H9 (cell line): ENCODE measurements at regions not wholly inside any gene's neighbourhood (a gene's known extent, or its start where the extent isn't known, plus 50 kb on each side); places are given as distances from the start of the nearest gene placed in this dataset.

Experiments
- DNase-seq: peaks from one replicate; pipeline ENCODE4 v3.0.0-alpha.2; 2017
- H2AFZ ChIP-seq: one replicate; pipeline ENCODE4 v1.6.1; 2013; ENCODE audit warnings: mild to moderate bottlenecking, low read length, control low read depth, moderate library complexity
- H2AK5ac ChIP-seq: 2 replicates; pipeline ENCODE4 v1.6.1; 2013; ENCODE audit warnings: low read length, control low read depth, mixed read lengths; ENCODE audit not compliant: insufficient read length
- H2BK120ac ChIP-seq: one replicate; pipeline ENCODE4 v1.6.1; 2013; ENCODE audit warnings: low read depth, mild to moderate bottlenecking, low read length, control low read depth, inconsistent platforms; ENCODE audit not compliant: poor library complexity, severe bottlenecking
- H2BK12ac ChIP-seq: 2 replicates; pipeline ENCODE4 v1.6.1; 2013; ENCODE audit warnings: low read length, control low read depth, mixed read lengths, low read depth; ENCODE audit not compliant: insufficient read length
- H2BK15ac ChIP-seq: 2 replicates; pipeline ENCODE4 v1.6.1; 2013; ENCODE audit warnings: low read depth, low read length, control low read depth
- H2BK20ac ChIP-seq: one replicate; pipeline ENCODE4 v1.6.1; 2013; ENCODE audit warnings: low read depth, mild to moderate bottlenecking, low read length, control low read depth, inconsistent platforms; ENCODE audit not compliant: poor library complexity, severe bottlenecking
- H2BK5ac ChIP-seq: 2 replicates; pipeline ENCODE4 v1.6.1; 2013; ENCODE audit warnings: low read length, control low read depth, mixed read lengths; ENCODE audit not compliant: insufficient read length
- H3K14ac ChIP-seq: 2 replicates; pipeline ENCODE4 v1.6.1; 2013; ENCODE audit warnings: low read length, control low read depth; ENCODE audit not compliant: insufficient read depth
- H3K18ac ChIP-seq: 2 replicates; pipeline ENCODE4 v1.6.1; 2013; ENCODE audit warnings: low read depth, mild to moderate bottlenecking, mixed read lengths, low read length, control low read depth; ENCODE audit not compliant: insufficient read length
- H3K23ac ChIP-seq: 2 replicates; pipeline ENCODE4 v1.6.1; 2013; ENCODE audit warnings: low read length, control low read depth, mixed read lengths, low read depth; ENCODE audit not compliant: insufficient read length
- H3K23me2 ChIP-seq: 2 replicates; pipeline ENCODE4 v1.6.1; 2013; ENCODE audit warnings: low read depth, mild to moderate bottlenecking, mixed read lengths, low read length, control low read depth; ENCODE audit not compliant: insufficient read length, poor library complexity, severe bottlenecking
- H3K27ac ChIP-seq: 2 replicates; pipeline ENCODE4 v1.5.1; 2013; ENCODE audit warnings: low read length, control low read depth, mixed read lengths, low read depth; ENCODE audit not compliant: insufficient read length
- H3K27me3 ChIP-seq: 2 replicates; pipeline ENCODE4 v1.6.1; 2013; ENCODE audit warnings: low read length, control low read depth, inconsistent platforms; ENCODE audit not compliant: insufficient read depth
- H3K4ac ChIP-seq: 2 replicates; pipeline ENCODE4 v1.6.1; 2013; ENCODE audit warnings: low read depth, mild to moderate bottlenecking, control low read depth, inconsistent platforms, low read length, moderate library complexity
- H3K4me1 ChIP-seq: 2 replicates; pipeline ENCODE4 v1.6.1; 2013; ENCODE audit warnings: low read length, control low read depth, inconsistent platforms; ENCODE audit not compliant: insufficient read depth
- H3K4me2 ChIP-seq: 2 replicates; pipeline ENCODE4 v1.6.1; 2013; ENCODE audit warnings: low read length, control low read depth, mixed read lengths; ENCODE audit not compliant: insufficient read length, insufficient read depth
- H3K56ac ChIP-seq: 2 replicates; pipeline ENCODE4 v1.6.1; 2013; ENCODE audit warnings: low read depth, mild to moderate bottlenecking, mixed read lengths, low read length, control low read depth; ENCODE audit not compliant: insufficient read length
- H3K79me1 ChIP-seq: 2 replicates; pipeline ENCODE4 v1.6.1; 2013; ENCODE audit warnings: low read depth, mild to moderate bottlenecking, moderate library complexity, low read length, control low read depth, inconsistent platforms; ENCODE audit not compliant: insufficient read depth, poor library complexity, severe bottlenecking
- H3K79me2 ChIP-seq: 2 replicates; pipeline ENCODE4 v1.6.1; 2013; ENCODE audit warnings: low read length, control low read depth, inconsistent platforms; ENCODE audit not compliant: insufficient read depth
- H3K9ac ChIP-seq: 2 replicates; pipeline ENCODE4 v1.6.1; 2013; ENCODE audit warnings: low read length, control low read depth, mixed read lengths; ENCODE audit not compliant: insufficient read length; ENCODE audit errors: extremely low read depth
- H3K9me3 ChIP-seq: one replicate; pipeline ENCODE4 v1.6.1; 2013; ENCODE audit warnings: low read depth, low read length, inconsistent platforms; ENCODE audit not compliant: control insufficient read depth
- H3T11ph ChIP-seq: one replicate; pipeline ENCODE4 v1.6.1; 2013; ENCODE audit warnings: mild to moderate bottlenecking, low read length, control low read depth, inconsistent platforms
- H4K20me1 ChIP-seq: one replicate; pipeline ENCODE4 v1.6.1; 2013; ENCODE audit not compliant: control insufficient read depth, insufficient read length, insufficient read depth
- H4K5ac ChIP-seq: 2 replicates; pipeline ENCODE4 v1.6.1; 2013; ENCODE audit warnings: low read depth, mild to moderate bottlenecking, mixed read lengths, low read length, control low read depth; ENCODE audit not compliant: insufficient read length
- H4K8ac ChIP-seq: replicated peaks from 2 replicates; pipeline ENCODE4 v1.6.1; 2013; ENCODE audit warnings: low read length, control low read depth, mixed read lengths, low read depth; ENCODE audit not compliant: insufficient read length
- H4K91ac ChIP-seq: 2 replicates; pipeline ENCODE4 v1.6.1; 2013; ENCODE audit warnings: low read depth, mild to moderate bottlenecking, moderate library complexity, mixed read lengths, low read length, control low read depth; ENCODE audit not compliant: insufficient read length
- H3K27ac Mint-ChIP-seq, 3 experiments: 2 replicates in 2 of 3; 3 replicates in 1 of 3; pipeline ENCODE4 v1.8.0; 2020 to 2021; ENCODE audit warnings: mixed read lengths in 3 of 3, mild to moderate bottlenecking in 1 of 3, moderate library complexity in 1 of 3
- H3K27me3 Mint-ChIP-seq: 2 replicates; pipeline ENCODE4 v1.8.0; 2021; ENCODE audit warnings: low read depth, mild to moderate bottlenecking, moderate library complexity, mixed read lengths
- H3K36me3 Mint-ChIP-seq, 3 experiments: 2 replicates in 2 of 3; 3 replicates in 1 of 3; pipeline ENCODE4 v1.8.0; 2020 to 2021; ENCODE audit warnings: low read depth in 3 of 3, mixed read lengths in 3 of 3; ENCODE audit not compliant: insufficient read depth in 1 of 3
- H3K4me1 Mint-ChIP-seq, 2 experiments: 2 replicates each; pipeline ENCODE4 v1.8.0; 2020; ENCODE audit warnings: mixed read lengths in 2 of 2
- H3K4me3 Mint-ChIP-seq, 2 experiments: 2 replicates in 1 of 2; 3 replicates in 1 of 2; pipeline ENCODE4 v1.8.0; 2020 to 2021; ENCODE audit warnings: mild to moderate bottlenecking in 2 of 2, mixed read lengths in 2 of 2, moderate library complexity in 1 of 2
- H3K9me3 Mint-ChIP-seq, 2 experiments: 2 replicates in 1 of 2; 3 replicates in 1 of 2; pipeline ENCODE4 v1.8.0; 2020; ENCODE audit warnings: mild to moderate bottlenecking in 2 of 2, mixed read lengths in 2 of 2, moderate library complexity in 1 of 2
- CTCF ChIP-seq: fragments of 200-600 bp; sonication (generic); conservative IDR thresholded peaks from 3 replicates; pipeline ENCODE4 v1.8.0; 2021; ENCODE audit warnings: antibody characterized with exemption, mild to moderate bottlenecking
- WGBS: extraction: QIAGEN DNeasy Blood & Tissue Kit; methylation state at CpG from one replicate; pipeline ENCODE4 v1.1.7; 2013; ENCODE audit warnings: missing lambda C conversion rate, low lambda C conversion rate, mixed read lengths; ENCODE audit not compliant: insufficient read length; ENCODE audit errors: extremely low coverage; 5-methylcytosine and 5-hydroxymethylcytosine counted together

DNA sequence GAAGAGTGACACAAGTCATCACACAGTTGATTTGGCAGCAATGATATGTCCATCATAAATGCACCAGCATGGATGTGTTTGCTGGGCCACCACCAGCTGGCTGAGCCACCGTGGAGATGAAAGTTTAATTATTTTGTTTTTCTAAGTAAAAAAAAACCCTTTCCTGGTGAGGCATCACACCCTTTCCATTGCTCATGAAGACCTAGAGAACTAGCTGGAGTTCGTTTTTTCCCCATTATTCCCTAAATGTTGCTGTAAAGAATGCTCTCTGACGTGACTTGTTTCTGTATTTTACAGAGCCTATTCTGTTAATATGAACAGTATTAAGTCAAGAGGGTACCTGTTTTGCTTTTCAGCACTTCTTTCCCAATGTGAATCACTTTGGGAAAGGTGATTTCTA, 257.9 kb downstream of the MSRB3 start:
- Histone ChIP-seq H2BK20ac (no peak overlapping the region), H3K18ac (no peak overlapping the region), H3K23me2 (no peaks in the 10 kb centered on the region), H3K27ac (no peak overlapping the region), H3K9ac (no peak overlapping the region), H2AFZ (no peak overlapping the region), H3K4ac (no peak overlapping the region), H4K20me1 (no peaks in the 10 kb centered on the region), H4K8ac (no peak overlapping the region), H2BK5ac (no peak overlapping the region), H3K79me1 (no peaks in the 10 kb centered on the region), H3K56ac (no peak overlapping the region), H3K4me1 (peaks cover 2% of the 10 kb centered on the region; the same call in 1 of the 2 replicates), H3K27me3 (no peaks in the 10 kb centered on the region), H2BK120ac (no peak overlapping the region), H4K5ac (no peak overlapping the region), H3K9me3 (peaks cover 6% of the 10 kb centered on the region), H3K14ac (no peak overlapping the region), H3K23ac (no peak overlapping the region), H2BK12ac (no peak overlapping the region), H2AK5ac (no peak overlapping the region), H3K79me2 (no peaks in the 10 kb centered on the region), H3T11ph (no peak overlapping the region), H3K4me2 (no peak overlapping the region), H4K91ac (no peak overlapping the region), H2BK15ac (no peak overlapping the region)
- peaks cover 11 to 24% of the 10 kb centered on the region in 2 experiments for H3K4me1 Mint-ChIP-seq
- H3K4me3 Mint-ChIP-seq = no peak overlapping the region
- no peak overlapping the region; a peak in 1 of 7 replicates for H3K27ac Mint-ChIP-seq
- no peak for TF ChIP-seq CTCF
- peaks cover 6 to 22% (median 12%) of the 10 kb centered on the region in 3 experiments; a peak in 6 of 7 replicates for H3K36me3 Mint-ChIP-seq
- no CpG with 5 or more reads among the region's 3 CpGs for WGBS
- peaks cover 25 to 28% of the 10 kb centered on the region in 2 experiments for H3K9me3 Mint-ChIP-seq
- DNase-seq = no peak
- H3K27me3 Mint-ChIP-seq = no peaks in the 10 kb centered on the region; the same call in 1 of the 2 replicates
